HL-60 (cell line): ENCODE measurements at regions not wholly inside any gene's neighbourhood (a gene's known extent, or its start where the extent isn't known, plus 50 kb on each side); places are given as distances from the start of the nearest gene placed in this dataset.

Source experiments
- GABPA ChIP-seq: IDR thresholded peaks from 2 replicates; pipeline ENCODE4 v1.6.1; 2012; ENCODE audit warnings: low read depth
- POLR2AphosphoS5 ChIP-seq: IDR thresholded peaks from 2 replicates; pipeline ENCODE4 v1.6.1; 2012; ENCODE audit warnings: low read depth
- SPI1 ChIP-seq: IDR thresholded peaks from 2 replicates; pipeline ENCODE4 v1.6.1; 2012; ENCODE audit warnings: low read depth, mild to moderate bottlenecking, borderline replicate concordance
- TF ChIP-seq, protein P1 (sequence below): IDR thresholded peaks from one replicate; pipeline ENCODE4 v1.5.1; 2011; ENCODE audit warnings: low read length, control low read depth, inconsistent platforms; ENCODE audit not compliant: insufficient read depth
- TF ChIP-seq, protein P2 (sequence below): IDR thresholded peaks from 2 replicates; pipeline ENCODE4 v1.6.1; 2012; ENCODE audit warnings: low read depth; ENCODE audit not compliant: insufficient replicate concordance

DNA sequence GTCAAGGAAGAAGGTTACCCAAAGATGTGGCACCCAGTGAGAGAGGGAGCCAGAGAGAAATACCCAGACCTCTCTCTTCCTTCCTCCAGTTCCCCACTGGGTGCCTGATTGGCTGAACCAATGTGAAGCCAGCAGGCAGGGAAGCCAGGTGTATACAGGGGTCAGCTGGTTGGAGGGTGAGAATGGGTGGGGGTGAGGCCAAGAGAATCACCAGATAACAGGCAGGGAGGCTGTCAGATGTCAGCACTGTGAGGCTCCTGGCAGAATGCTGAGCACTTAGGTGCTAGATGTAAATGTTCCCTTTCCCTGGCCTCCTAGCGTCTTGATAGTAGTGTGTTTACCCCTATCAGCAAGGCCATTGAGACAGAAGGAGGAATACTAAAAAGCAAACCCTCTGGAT lies 104.0 kb upstream of the MGAT5 start:
- TF ChIP-seq, protein P1, sequence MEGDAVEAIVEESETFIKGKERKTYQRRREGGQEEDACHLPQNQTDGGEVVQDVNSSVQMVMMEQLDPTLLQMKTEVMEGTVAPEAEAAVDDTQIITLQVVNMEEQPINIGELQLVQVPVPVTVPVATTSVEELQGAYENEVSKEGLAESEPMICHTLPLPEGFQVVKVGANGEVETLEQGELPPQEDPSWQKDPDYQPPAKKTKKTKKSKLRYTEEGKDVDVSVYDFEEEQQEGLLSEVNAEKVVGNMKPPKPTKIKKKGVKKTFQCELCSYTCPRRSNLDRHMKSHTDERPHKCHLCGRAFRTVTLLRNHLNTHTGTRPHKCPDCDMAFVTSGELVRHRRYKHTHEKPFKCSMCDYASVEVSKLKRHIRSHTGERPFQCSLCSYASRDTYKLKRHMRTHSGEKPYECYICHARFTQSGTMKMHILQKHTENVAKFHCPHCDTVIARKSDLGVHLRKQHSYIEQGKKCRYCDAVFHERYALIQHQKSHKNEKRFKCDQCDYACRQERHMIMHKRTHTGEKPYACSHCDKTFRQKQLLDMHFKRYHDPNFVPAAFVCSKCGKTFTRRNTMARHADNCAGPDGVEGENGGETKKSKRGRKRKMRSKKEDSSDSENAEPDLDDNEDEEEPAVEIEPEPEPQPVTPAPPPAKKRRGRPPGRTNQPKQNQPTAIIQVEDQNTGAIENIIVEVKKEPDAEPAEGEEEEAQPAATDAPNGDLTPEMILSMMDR: no peak
- TF ChIP-seq POLR2AphosphoS5 (no peak), GABPA (no peak), SPI1 (no peak)
- TF ChIP-seq, protein P2, sequence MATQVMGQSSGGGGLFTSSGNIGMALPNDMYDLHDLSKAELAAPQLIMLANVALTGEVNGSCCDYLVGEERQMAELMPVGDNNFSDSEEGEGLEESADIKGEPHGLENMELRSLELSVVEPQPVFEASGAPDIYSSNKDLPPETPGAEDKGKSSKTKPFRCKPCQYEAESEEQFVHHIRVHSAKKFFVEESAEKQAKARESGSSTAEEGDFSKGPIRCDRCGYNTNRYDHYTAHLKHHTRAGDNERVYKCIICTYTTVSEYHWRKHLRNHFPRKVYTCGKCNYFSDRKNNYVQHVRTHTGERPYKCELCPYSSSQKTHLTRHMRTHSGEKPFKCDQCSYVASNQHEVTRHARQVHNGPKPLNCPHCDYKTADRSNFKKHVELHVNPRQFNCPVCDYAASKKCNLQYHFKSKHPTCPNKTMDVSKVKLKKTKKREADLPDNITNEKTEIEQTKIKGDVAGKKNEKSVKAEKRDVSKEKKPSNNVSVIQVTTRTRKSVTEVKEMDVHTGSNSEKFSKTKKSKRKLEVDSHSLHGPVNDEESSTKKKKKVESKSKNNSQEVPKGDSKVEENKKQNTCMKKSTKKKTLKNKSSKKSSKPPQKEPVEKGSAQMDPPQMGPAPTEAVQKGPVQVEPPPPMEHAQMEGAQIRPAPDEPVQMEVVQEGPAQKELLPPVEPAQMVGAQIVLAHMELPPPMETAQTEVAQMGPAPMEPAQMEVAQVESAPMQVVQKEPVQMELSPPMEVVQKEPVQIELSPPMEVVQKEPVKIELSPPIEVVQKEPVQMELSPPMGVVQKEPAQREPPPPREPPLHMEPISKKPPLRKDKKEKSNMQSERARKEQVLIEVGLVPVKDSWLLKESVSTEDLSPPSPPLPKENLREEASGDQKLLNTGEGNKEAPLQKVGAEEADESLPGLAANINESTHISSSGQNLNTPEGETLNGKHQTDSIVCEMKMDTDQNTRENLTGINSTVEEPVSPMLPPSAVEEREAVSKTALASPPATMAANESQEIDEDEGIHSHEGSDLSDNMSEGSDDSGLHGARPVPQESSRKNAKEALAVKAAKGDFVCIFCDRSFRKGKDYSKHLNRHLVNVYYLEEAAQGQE: no peak
